Fibroblast of lung (primary cell): ENCODE measurements at regions not wholly inside any gene's neighbourhood (a gene's known extent, or its start where the extent isn't known, plus 50 kb on each side); places are given as distances from the start of the nearest gene placed in this dataset.

ENCODE experiments used
- EZH2 ChIP-seq: IDR thresholded peaks from 2 replicates; pipeline ENCODE4 v1.5.1; 2012; ENCODE audit warnings: low read length, control low read depth, mild to moderate bottlenecking; ENCODE audit errors: missing control alignments
- TF ChIP-seq, protein P1 (sequence below), 2 donors: IDR thresholded peaks in 1 of 2; conservative IDR thresholded peaks in 1 of 2; 1 replicate in 1 of 2; 2 replicates in 1 of 2; pipeline ENCODE4 v1.5.1; 2011 to 2012; ENCODE audit warnings: low read length in 2 of 2, control low read depth in 1 of 2, inconsistent platforms in 1 of 2, low read depth in 1 of 2, mild to moderate bottlenecking in 1 of 2

DNA sequence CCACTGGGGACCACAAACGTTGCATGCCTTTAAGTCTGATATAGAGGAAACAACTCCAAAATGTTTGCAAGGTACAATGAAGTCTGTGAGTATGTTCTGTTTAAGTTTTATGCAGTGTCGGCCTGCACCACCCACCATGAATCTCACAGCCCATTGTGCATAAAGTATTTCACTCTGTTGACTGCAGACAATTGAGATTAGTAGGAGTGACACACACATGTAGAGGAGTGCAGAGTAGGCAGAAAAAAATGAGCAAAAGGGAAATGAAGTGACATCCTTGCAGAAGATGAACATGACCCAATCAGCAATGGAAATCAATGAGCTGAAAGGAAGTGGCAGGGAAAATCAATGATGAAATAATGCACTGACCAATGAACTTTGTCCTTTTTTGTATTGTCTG, 315.6 kb upstream of the PTPRD start:
- TF ChIP-seq EZH2, result no peak
- TF ChIP-seq, protein P1, sequence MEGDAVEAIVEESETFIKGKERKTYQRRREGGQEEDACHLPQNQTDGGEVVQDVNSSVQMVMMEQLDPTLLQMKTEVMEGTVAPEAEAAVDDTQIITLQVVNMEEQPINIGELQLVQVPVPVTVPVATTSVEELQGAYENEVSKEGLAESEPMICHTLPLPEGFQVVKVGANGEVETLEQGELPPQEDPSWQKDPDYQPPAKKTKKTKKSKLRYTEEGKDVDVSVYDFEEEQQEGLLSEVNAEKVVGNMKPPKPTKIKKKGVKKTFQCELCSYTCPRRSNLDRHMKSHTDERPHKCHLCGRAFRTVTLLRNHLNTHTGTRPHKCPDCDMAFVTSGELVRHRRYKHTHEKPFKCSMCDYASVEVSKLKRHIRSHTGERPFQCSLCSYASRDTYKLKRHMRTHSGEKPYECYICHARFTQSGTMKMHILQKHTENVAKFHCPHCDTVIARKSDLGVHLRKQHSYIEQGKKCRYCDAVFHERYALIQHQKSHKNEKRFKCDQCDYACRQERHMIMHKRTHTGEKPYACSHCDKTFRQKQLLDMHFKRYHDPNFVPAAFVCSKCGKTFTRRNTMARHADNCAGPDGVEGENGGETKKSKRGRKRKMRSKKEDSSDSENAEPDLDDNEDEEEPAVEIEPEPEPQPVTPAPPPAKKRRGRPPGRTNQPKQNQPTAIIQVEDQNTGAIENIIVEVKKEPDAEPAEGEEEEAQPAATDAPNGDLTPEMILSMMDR (conservative IDR thresholded peaks at IDR 0.05 in 1 of 2, IDR thresholded peaks at IDR 0.05 in 1 of 2; ENCODE audit: low read depth in 1 of 2, low read length in 2 of 2), result no peak
